Spleen (tissue), 11 donors: ENCODE measurements at regions not wholly inside any gene's neighbourhood (a gene's known extent, or its start where the extent isn't known, plus 50 kb on each side); places are given as distances from the start of the nearest gene placed in this dataset.

ENCODE experiments used
- DNase-seq: peaks from one replicate; pipeline ENCODE4 v3.0.0-alpha.2; 2020
- H3K27ac ChIP-seq, 8 donors: fragments of 200-600 bp; sonication (generic) in 7 of 8; 1 replicate in 4 of 8; 2 replicates in 4 of 8; pipeline versions ENCODE4 v1.5.0 to v1.8.0; 2016 to 2021; ENCODE audit warnings: inconsistent platforms in 4 of 8, mild to moderate bottlenecking in 4 of 8, moderate library complexity in 1 of 8
- H3K27me3 ChIP-seq, 7 donors: fragments of 200-600 bp; sonication (generic) in 6 of 7; replicated peaks in 1 of 7; 1 replicate in 4 of 7; 2 replicates in 3 of 7; pipeline versions ENCODE4 v1.5.0 to v1.8.0; 2016 to 2021; ENCODE audit warnings: inconsistent platforms in 3 of 7, mild to moderate bottlenecking in 1 of 7
- H3K36me3 ChIP-seq, 6 donors: fragments of 200-600 bp; sonication (generic) in 5 of 6; 1 replicate in 4 of 6; 2 replicates in 2 of 6; pipeline versions ENCODE4 v1.5.0 to v1.8.0; 2016 to 2021; ENCODE audit warnings: inconsistent platforms in 2 of 6
- H3K4me1 ChIP-seq, 6 donors: fragments of 200-600 bp; sonication (generic) in 5 of 6; 1 replicate in 3 of 6; 2 replicates in 3 of 6; pipeline versions ENCODE4 v1.5.0 to v1.8.0; 2016 to 2021; ENCODE audit warnings: inconsistent platforms in 3 of 6
- H3K4me3 ChIP-seq, 8 donors: fragments of 200-600 bp; sonication (generic) in 7 of 8; 1 replicate in 4 of 8; 2 replicates in 4 of 8; pipeline versions ENCODE4 v1.5.0 to v1.8.0; 2016 to 2021; ENCODE audit warnings: inconsistent platforms in 4 of 8, mild to moderate bottlenecking in 4 of 8, moderate library complexity in 2 of 8
- H3K9me3 ChIP-seq, 8 donors: fragments of 200-600 bp; sonication (generic) in 7 of 8; 1 replicate in 4 of 8; 2 replicates in 4 of 8; pipeline versions ENCODE4 v1.5.0 to v1.8.0; 2016 to 2021; ENCODE audit warnings: inconsistent platforms in 4 of 8
- CTCF ChIP-seq, 11 experiments: fragments of 200-600 bp in 7 of 11; fragments of 450-650 bp in 4 of 11; sonication (generic) in 4 of 11; IDR thresholded peaks in 8 of 11; conservative IDR thresholded peaks in 3 of 11; 1 replicate in 7 of 11; 2 replicates in 4 of 11; pipeline versions ENCODE4 v1.4.0 to v1.8.0; 2016 to 2021; ENCODE audit warnings: antibody characterized with exemption in 11 of 11, inconsistent platforms in 4 of 11, mild to moderate bottlenecking in 1 of 11
- POLR2A ChIP-seq, 3 donors: fragments of 450-650 bp; IDR thresholded peaks; one replicate each; pipeline ENCODE4 v1.5.1; 2017; ENCODE audit warnings: antibody characterized with exemption in 3 of 3, mild to moderate bottlenecking in 1 of 3
- POLR2AphosphoS5 ChIP-seq, 3 donors: sonication (generic); formaldehyde crosslinking; IDR thresholded peaks; one replicate each; pipeline ENCODE4 v1.5.1; 2017; ENCODE audit warnings: antibody characterized with exemption in 3 of 3
- WGBS, 5 donors: extraction: QIAGEN DNeasy Blood & Tissue Kit in 3 of 5; methylation state at CpG; one replicate each; pipeline versions ENCODE4 v1.1.5 to v1.1.7; 2013 to 2018; 5-methylcytosine and 5-hydroxymethylcytosine counted together
- intact Hi-C: fragments of 100-400 bp; cut with DNase I; formaldehyde crosslinking; loops from one replicate; pipeline ENCODE4 v1.15.0; 2023; ENCODE audit warnings: low total_unique reads
- donor health status: healthy with polysubstance abuse.
- donor health status: DM: no; HTN: no; CAD: no; lungs with moderate emphysema.
- donor health status: DM: no; HTN: no; CAD: no.
- donor health status: Bipolar disorder and iron deficiency.
- donor health status: healthy.
- donor health status: DM: no; HTN: no; CAD: no.
- donor health status: DM: yes; HTN: yes; CAD: no.

DNA sequence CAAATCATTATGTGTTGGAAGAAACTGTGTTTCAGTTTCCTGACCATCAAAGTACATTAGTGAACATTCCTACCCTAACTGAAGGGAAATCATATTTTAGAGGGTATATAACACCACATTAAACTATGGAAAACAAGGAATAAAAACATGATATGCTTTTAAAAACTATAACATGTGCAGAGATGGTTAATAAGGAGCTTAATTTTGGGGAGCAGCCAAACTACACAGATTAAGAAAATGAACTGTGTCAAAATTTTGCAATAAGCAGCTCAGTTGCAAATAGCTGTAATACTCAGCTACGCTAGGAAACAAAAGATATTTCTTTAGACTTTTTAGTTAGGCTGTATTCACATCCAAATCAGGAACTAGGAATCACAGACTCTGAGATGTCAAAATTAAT lies 1115.7 kb upstream of the CELF2 start:
- no peaks in the 10 kb centered on the region for H3K4me1 ChIP-seq
- peaks cover 0 to 9% (median 0%) of the 10 kb centered on the region in 8 donors for H3K9me3 ChIP-seq
- no peak overlapping the region for H3K4me3 ChIP-seq
- WGBS, 5 donors, result 0 to 75% (median 48%) methylated on average over 1 of the region's 1 CpG
- no peaks in the 10 kb centered on the region for H3K36me3 ChIP-seq
- no peaks in the 10 kb centered on the region for H3K27me3 ChIP-seq
- no peak for TF ChIP-seq POLR2AphosphoS5 (IDR thresholded peaks at IDR 0.05)
- no peak for TF ChIP-seq CTCF (IDR thresholded peaks at IDR 0.05 in 8 of 11, conservative IDR thresholded peaks at IDR 0.05 in 3 of 11)
- no peak for TF ChIP-seq POLR2A (IDR thresholded peaks at IDR 0.05)
- intact Hi-C loops, result no loop called here
- no peak overlapping the region for H3K27ac ChIP-seq
- no peak for DNase-seq

- H3K4me3 ChIP-seq, result no peak overlapping the region
- no peak for DNase-seq
Observed at GRCh38 chr10:9910446-9910845, 1107.2 kb upstream of the CELF2 start.

DNA sequence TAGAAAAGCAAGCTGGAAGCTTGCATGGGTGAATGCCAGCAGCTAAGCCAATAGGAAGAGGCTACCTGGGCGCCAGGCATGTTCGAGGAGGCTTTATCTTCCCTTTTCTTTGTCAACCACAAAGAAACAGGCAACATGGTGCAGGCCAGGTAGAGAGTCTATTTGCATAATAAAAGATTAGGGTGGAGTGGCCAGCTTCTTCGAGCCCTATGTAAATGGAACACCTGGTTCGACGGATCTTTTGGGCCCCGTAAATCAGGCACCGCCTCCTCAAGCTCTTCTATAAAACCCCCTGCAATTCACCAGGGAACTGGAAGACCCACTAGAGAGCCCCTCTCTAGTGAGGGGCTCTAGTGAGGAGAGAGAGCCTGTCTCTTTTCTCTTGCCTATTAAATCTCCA lies 1106.2 kb upstream of the CELF2 start:
- TF ChIP-seq CTCF (IDR thresholded peaks at IDR 0.05 in 8 of 11, conservative IDR thresholded peaks at IDR 0.05 in 3 of 11) (no peak), POLR2AphosphoS5 (IDR thresholded peaks at IDR 0.05) (no peak), POLR2A (IDR thresholded peaks at IDR 0.05) (no peak)
- WGBS, 5 donors, result 80 to 93% (median 88%) methylated on average over 7 of the region's 7 CpGs
- DNase-seq, result no peak
- H3K36me3 ChIP-seq, result no peaks in the 10 kb centered on the region
- no peak overlapping the region for H3K4me3 ChIP-seq
- H3K4me1 ChIP-seq, result no peaks in the 10 kb centered on the region
- H3K9me3 ChIP-seq, result peaks cover 0 to 11% (median 0%) of the 10 kb centered on the region in 8 donors
- H3K27ac ChIP-seq, result no peak overlapping the region
- H3K27me3 ChIP-seq, result no peaks in the 10 kb centered on the region
- intact Hi-C loops, result no loop called here

More at GRCh38 chr10:9910446-9910845, 1107.2 kb upstream of the CELF2 start:
- no peaks in the 10 kb centered on the region for H3K27me3 ChIP-seq
- no peaks in the 10 kb centered on the region for H3K4me1 ChIP-seq
- H3K36me3 ChIP-seq, result no peaks in the 10 kb centered on the region
- intact Hi-C loops, result no loop called here
- H3K9me3 ChIP-seq, result peaks cover 0 to 20% (median 0%) of the 10 kb centered on the region in 8 donors
- TF ChIP-seq CTCF (IDR thresholded peaks at IDR 0.05 in 8 of 11, conservative IDR thresholded peaks at IDR 0.05 in 3 of 11) (no peak), POLR2A (IDR thresholded peaks at IDR 0.05) (no peak), POLR2AphosphoS5 (IDR thresholded peaks at IDR 0.05) (no peak)
- H3K27ac ChIP-seq, result no peak overlapping the region
- WGBS, 5 donors, result 43 to 64% (median 60%) methylated on average over 1 of the region's 1 CpG

DNA sequence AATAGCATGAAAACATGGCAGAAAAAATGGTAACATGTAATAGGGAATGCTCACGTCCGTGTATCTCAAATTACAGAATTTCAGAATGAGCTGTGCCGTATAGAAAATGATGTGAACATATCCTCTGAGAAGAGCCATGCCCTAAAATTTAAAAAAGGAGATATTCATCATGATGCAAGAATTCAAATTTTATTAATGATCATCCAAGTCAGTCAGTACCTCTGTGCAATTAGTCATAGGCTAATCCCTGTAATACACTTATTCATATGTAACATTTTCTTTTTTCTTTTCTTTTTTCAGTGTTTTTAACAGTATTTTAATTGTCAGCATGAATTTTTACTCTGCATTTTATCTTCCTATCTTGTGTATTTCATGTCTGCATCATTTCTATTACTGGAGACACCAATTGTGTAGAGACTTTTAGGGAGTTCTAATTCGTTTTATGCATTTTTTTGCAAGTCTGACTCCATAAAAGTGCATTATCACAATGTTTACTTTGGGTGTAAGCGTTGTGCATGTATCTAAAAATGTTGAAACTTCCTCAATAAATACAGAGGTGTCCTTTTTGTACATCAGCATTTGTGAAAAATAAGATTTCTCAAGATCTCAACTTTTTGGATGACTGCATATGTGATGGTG lies 1103.7 kb upstream of the CELF2 start:
- TF ChIP-seq POLR2AphosphoS5 (IDR thresholded peaks at IDR 0.05), result no peak
- no peak for TF ChIP-seq CTCF (IDR thresholded peaks at IDR 0.05 in 8 of 11, conservative IDR thresholded peaks at IDR 0.05 in 3 of 11)
- TF ChIP-seq POLR2A (IDR thresholded peaks at IDR 0.05), result no peak
- 55 to 67% (median 62%) methylated on average over 5 of the region's 5 CpGs for WGBS, 5 donors
- no peak for DNase-seq
- Histone ChIP-seq H3K27me3 (no peaks in the 10 kb centered on the region), H3K4me1 (no peaks in the 10 kb centered on the region), H3K27ac (no peak overlapping the region), H3K36me3 (no peaks in the 10 kb centered on the region), H3K9me3 (no peaks in the 10 kb centered on the region), H3K4me3 (no peak overlapping the region)
- intact Hi-C loops, result no loop called here
